ENCODE measurements at regions not wholly inside any gene's neighbourhood (a gene's known extent, or its start where the extent isn't known, plus 50 kb on each side); places are given as distances from the start of the nearest gene placed in this dataset.

GRCh38 chr16:73204359-73205152, 156.6 kb upstream of the ZFHX3 start:
- no peak for DNase-seq

- DNase-seq = no peak
These were observed 154.3 kb upstream of the ZFHX3 start for GRCh38 chr16:73202161-73202729.

GRCh38 chr16:73199214-73199613, 151.3 kb upstream of the ZFHX3 start:
- DNase-seq = no peak

- DNase-seq = no peak
These were observed 150.6 kb upstream of the ZFHX3 start for GRCh38 chr16:73198481-73198880.

GRCh38 chr16:73197598-73197997, 149.7 kb upstream of the ZFHX3 start:
- no peak for DNase-seq

GRCh38 chr16:73196670-73197069, 148.7 kb upstream of the ZFHX3 start:
- DNase-seq = peak; percentile 59 to 60

- DNase-seq = no peak
These were observed 145.5 kb upstream of the ZFHX3 start for GRCh38 chr16:73193464-73193863.

GRCh38 chr16:73192232-73192894, 144.4 kb upstream of the ZFHX3 start:
- DNase-seq = no peak

GRCh38 chr16:73191660-73192046, 143.7 kb upstream of the ZFHX3 start:
- DNase-seq = no peak

- no peak for DNase-seq
These were observed 143.0 kb upstream of the ZFHX3 start for GRCh38 chr16:73190688-73191659.

- DNase-seq = no peak
These were observed 142.3 kb upstream of the ZFHX3 start for GRCh38 chr16:73190256-73190655.

- DNase-seq = no peak
These were observed 141.2 kb upstream of the ZFHX3 start for GRCh38 chr16:73189136-73189535.

- no peak for DNase-seq
These were observed 139.0 kb upstream of the ZFHX3 start for GRCh38 chr16:73186752-73187601.

GRCh38 chr16:73185737-73186136, 137.8 kb upstream of the ZFHX3 start:
- DNase-seq = no peak

GRCh38 chr16:73183611-73184092, 135.7 kb upstream of the ZFHX3 start:
- DNase-seq = no peak

GRCh38 chr16:73179705-73180331, 131.9 kb upstream of the ZFHX3 start:
- peak; percentile 35 to 71 for DNase-seq

GRCh38 chr16:73177729-73178295, 129.9 kb upstream of the ZFHX3 start:
- DNase-seq = no peak

- DNase-seq = no peak
These were observed 128.7 kb upstream of the ZFHX3 start for GRCh38 chr16:73176577-73177013.

- no peak for DNase-seq
These were observed 125.2 kb upstream of the ZFHX3 start for GRCh38 chr16:73172973-73173709.

Measured in NCI-H187 (cell line).